ENCODE measurements at regions not wholly inside any gene's neighbourhood (a gene's known extent, or its start where the extent isn't known, plus 50 kb on each side); places are given as distances from the start of the nearest gene placed in this dataset.

- DNase-seq (ENCODE audit: low read depth), result no peak
These were observed 145.6 kb downstream of the NSG2 start for GRCh38 chr5:174191076-174191475.

- DNase-seq (ENCODE audit: low read depth), result no peak
These were observed 146.5 kb downstream of the NSG2 start for GRCh38 chr5:174191850-174192655.

GRCh38 chr5:174192901-174193300, 147.4 kb downstream of the NSG2 start:
- DNase-seq (ENCODE audit: low read depth), result no peak

- no peak for DNase-seq (ENCODE audit: low read depth)
These were observed 150.0 kb downstream of the NSG2 start for GRCh38 chr5:174195517-174195916.

GRCh38 chr5:174197929-174198328, 152.4 kb downstream of the NSG2 start:
- DNase-seq (ENCODE audit: low read depth), result no peak

- no peak for DNase-seq (ENCODE audit: low read depth)
These were observed 153.0 kb downstream of the NSG2 start for GRCh38 chr5:174198541-174198940.

GRCh38 chr5:174202996-174203395, 157.5 kb downstream of the NSG2 start:
- DNase-seq (ENCODE audit: low read depth), result no peak

GRCh38 chr5:174204535-174205313, 159.2 kb downstream of the NSG2 start:
- DNase-seq (ENCODE audit: low read depth), result no peak

GRCh38 chr5:174205939-174206338, 160.4 kb downstream of the NSG2 start:
- no peak for DNase-seq (ENCODE audit: low read depth)

- no peak for DNase-seq (ENCODE audit: low read depth)
These were observed 165.2 kb downstream of the NSG2 start for GRCh38 chr5:174210596-174211276.

- DNase-seq (ENCODE audit: low read depth), result no peak
These were observed 165.7 kb downstream of the NSG2 start for GRCh38 chr5:174211277-174211626.

- DNase-seq (ENCODE audit: low read depth), result no peak
These were observed 172.0 kb downstream of the NSG2 start for GRCh38 chr5:174217527-174217926.

GRCh38 chr5:174218162-174218561, 172.7 kb downstream of the NSG2 start:
- DNase-seq (ENCODE audit: low read depth), result no peak

- no peak for DNase-seq (ENCODE audit: low read depth)
These were observed 174.9 kb downstream of the NSG2 start for GRCh38 chr5:174220417-174220816.

GRCh38 chr5:174221436-174221835, 175.9 kb downstream of the NSG2 start:
- DNase-seq (ENCODE audit: low read depth), result no peak

- DNase-seq (ENCODE audit: low read depth), result no peak
These were observed 176.4 kb downstream of the NSG2 start for GRCh38 chr5:174221946-174222345.

- DNase-seq (ENCODE audit: low read depth), result no peak
These were observed 177.4 kb downstream of the NSG2 start for GRCh38 chr5:174222891-174223290.

- DNase-seq (ENCODE audit: low read depth), result no peak
These were observed 177.8 kb downstream of the NSG2 start for GRCh38 chr5:174223355-174223754.

- DNase-seq (ENCODE audit: low read depth), result no peak
These were observed 183.6 kb downstream of the NSG2 start for GRCh38 chr5:174229068-174229467.

- DNase-seq (ENCODE audit: low read depth), result peak; percentile 12
These were observed 184.2 kb downstream of the NSG2 start for GRCh38 chr5:174229514-174230370.

GRCh38 chr5:174231956-174232487, 186.5 kb downstream of the NSG2 start:
- DNase-seq (ENCODE audit: low read depth), result no peak

GRCh38 chr5:174234388-174234787, 188.9 kb downstream of the NSG2 start:
- DNase-seq (ENCODE audit: low read depth), result no peak
